ENCODE measurements at regions not wholly inside any gene's neighbourhood (a gene's known extent, or its start where the extent isn't known, plus 50 kb on each side); places are given as distances from the start of the nearest gene placed in this dataset.

DNA sequence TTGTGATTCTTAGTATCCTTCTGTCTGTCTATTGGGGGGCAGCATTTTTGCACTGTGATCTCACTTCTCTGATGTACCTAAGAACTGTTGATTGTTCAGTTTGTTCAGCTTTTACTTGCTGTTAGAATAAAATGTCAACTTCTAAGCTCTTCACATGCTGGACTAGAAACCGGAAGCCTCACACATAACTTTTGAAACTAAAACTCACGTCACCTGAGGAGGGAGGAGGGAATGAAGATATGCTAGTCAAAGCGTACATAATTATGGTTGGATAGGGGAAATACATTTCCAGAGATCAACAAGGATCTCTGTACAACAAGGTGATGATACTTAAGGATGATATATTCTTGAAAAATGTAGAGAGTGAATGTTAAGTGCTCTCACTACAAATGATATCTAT, 609.7 kb downstream of the INHBA start (continued):
- TF ChIP-seq ZNF462 (CRISPR knock-in tag; IDR thresholded peaks at IDR 0.05) (no peak), EZH2phosphoT487 (IDR thresholded peaks at IDR 0.05; ENCODE audit: unreplicated experiment) (no peak), ZNF114 (CRISPR knock-in tag; IDR thresholded peaks at IDR 0.05) (no peak)

- ATAC-seq (no peak), DNase-seq (ENCODE audit: low spot score) (no peak)
- no peak overlapping the region for H3K27ac Mint-ChIP-seq
- no peaks in the 10 kb centered on the region for H4K20me1 ChIP-seq (replicated peaks; ENCODE audit: insufficient read depth)
- H3K27ac ChIP-seq (ENCODE audit: low read depth) = no peak overlapping the region
- no peaks in the 10 kb centered on the region for H3K79me2 ChIP-seq (replicated peaks; ENCODE audit: insufficient read depth)
- no peaks in the 10 kb centered on the region for H3K36me3 Mint-ChIP-seq (ENCODE audit: low read depth)
- TF ChIP-seq NANOG (IDR thresholded peaks at IDR 0.05; ENCODE audit: borderline replicate concordance) (no peak), EZH2phosphoT487 (IDR thresholded peaks at IDR 0.05; ENCODE audit: unreplicated experiment) (no peak), CREB1 (CRISPR knock-in tag; IDR thresholded peaks at IDR 0.05; ENCODE audit: low read depth) (no peak), ETS1 (IDR thresholded peaks at IDR 0.05) (no peak), ZNF331 (CRISPR knock-in tag; IDR thresholded peaks at IDR 0.05; ENCODE audit: low read depth) (no peak), ZNF114 (CRISPR knock-in tag; IDR thresholded peaks at IDR 0.05) (no peak), EZH2 (IDR thresholded peaks at IDR 0.05; ENCODE audit: low read depth, unreplicated experiment) (no peak), CTCF (conservative IDR thresholded peaks at IDR 0.05; ENCODE audit: low read depth in 2 of 2) (no peak)
- TF ChIP-seq, protein P1, sequence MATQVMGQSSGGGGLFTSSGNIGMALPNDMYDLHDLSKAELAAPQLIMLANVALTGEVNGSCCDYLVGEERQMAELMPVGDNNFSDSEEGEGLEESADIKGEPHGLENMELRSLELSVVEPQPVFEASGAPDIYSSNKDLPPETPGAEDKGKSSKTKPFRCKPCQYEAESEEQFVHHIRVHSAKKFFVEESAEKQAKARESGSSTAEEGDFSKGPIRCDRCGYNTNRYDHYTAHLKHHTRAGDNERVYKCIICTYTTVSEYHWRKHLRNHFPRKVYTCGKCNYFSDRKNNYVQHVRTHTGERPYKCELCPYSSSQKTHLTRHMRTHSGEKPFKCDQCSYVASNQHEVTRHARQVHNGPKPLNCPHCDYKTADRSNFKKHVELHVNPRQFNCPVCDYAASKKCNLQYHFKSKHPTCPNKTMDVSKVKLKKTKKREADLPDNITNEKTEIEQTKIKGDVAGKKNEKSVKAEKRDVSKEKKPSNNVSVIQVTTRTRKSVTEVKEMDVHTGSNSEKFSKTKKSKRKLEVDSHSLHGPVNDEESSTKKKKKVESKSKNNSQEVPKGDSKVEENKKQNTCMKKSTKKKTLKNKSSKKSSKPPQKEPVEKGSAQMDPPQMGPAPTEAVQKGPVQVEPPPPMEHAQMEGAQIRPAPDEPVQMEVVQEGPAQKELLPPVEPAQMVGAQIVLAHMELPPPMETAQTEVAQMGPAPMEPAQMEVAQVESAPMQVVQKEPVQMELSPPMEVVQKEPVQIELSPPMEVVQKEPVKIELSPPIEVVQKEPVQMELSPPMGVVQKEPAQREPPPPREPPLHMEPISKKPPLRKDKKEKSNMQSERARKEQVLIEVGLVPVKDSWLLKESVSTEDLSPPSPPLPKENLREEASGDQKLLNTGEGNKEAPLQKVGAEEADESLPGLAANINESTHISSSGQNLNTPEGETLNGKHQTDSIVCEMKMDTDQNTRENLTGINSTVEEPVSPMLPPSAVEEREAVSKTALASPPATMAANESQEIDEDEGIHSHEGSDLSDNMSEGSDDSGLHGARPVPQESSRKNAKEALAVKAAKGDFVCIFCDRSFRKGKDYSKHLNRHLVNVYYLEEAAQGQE (IDR thresholded peaks at IDR 0.05; ENCODE audit: unreplicated experiment) = no peak
- H3K36me3 ChIP-seq (ENCODE audit: insufficient read depth) = no peaks in the 10 kb centered on the region
- H3K9me3 Mint-ChIP-seq = no peaks in the 10 kb centered on the region; the same call in 2 of the 3 replicates
- H3K4me1 ChIP-seq (ENCODE audit: insufficient read depth) = no peaks in the 10 kb centered on the region
- H3K9me2 ChIP-seq (ENCODE audit: insufficient read depth) = no peaks in the 10 kb centered on the region
- H3K4me1 Mint-ChIP-seq = peaks cover 5% of the 10 kb centered on the region
- no peak overlapping the region for H3K4me3 Mint-ChIP-seq
- peaks cover 1% of the 10 kb centered on the region for H3K27me3 Mint-ChIP-seq (ENCODE audit: insufficient read depth, low read depth, poor library complexity)
- no peak overlapping the region for H3K4me2 ChIP-seq
- no peaks in the 10 kb centered on the region for H3K27me3 ChIP-seq (ENCODE audit: insufficient read depth)
- H3F3A ChIP-seq (replicated peaks; ENCODE audit: low read depth) = no peaks in the 10 kb centered on the region
- H2AFZ ChIP-seq = no peak overlapping the region
- H3K4me3 ChIP-seq = no peak overlapping the region
These were observed 617.6 kb downstream of the INHBA start for GRCh38 chr7:41085244-41085643.

Measured in GM23338 (cell line).